HFFc6 (cell line): ENCODE measurements at regions not wholly inside any gene's neighbourhood (a gene's known extent, or its start where the extent isn't known, plus 50 kb on each side); places are given as distances from the start of the nearest gene placed in this dataset.

ENCODE experiments used
- DNase-seq: peaks from one replicate; pipeline ENCODE4 v3.0.0-alpha.2; 2018
- H3K27ac Mint-ChIP-seq: 2 replicates; pipeline ENCODE4 v1.8.0; 2020; ENCODE audit warnings: mild to moderate bottlenecking, mixed read lengths
- H3K27me3 Mint-ChIP-seq: 2 replicates; pipeline ENCODE4 v1.8.0; 2021; ENCODE audit warnings: mild to moderate bottlenecking, moderate library complexity, mixed read lengths; ENCODE audit not compliant: insufficient read depth
- H3K36me3 Mint-ChIP-seq: 2 replicates; pipeline ENCODE4 v1.8.0; 2021; ENCODE audit warnings: low read depth, mixed read lengths
- H3K4me1 Mint-ChIP-seq: 2 replicates; pipeline ENCODE4 v1.8.0; 2020; ENCODE audit warnings: low read depth, mixed read lengths
- H3K4me3 Mint-ChIP-seq: 2 replicates; pipeline ENCODE4 v1.8.0; 2020; ENCODE audit warnings: mild to moderate bottlenecking, moderate library complexity, mixed read lengths
- H3K9me3 Mint-ChIP-seq: 2 replicates; pipeline ENCODE4 v1.8.0; 2020; ENCODE audit warnings: mild to moderate bottlenecking, mixed read lengths
- TF ChIP-seq, protein P1 (sequence below): fragments of 200-600 bp; sonication (generic); IDR thresholded peaks from 2 replicates; pipeline ENCODE4 v1.5.0; 2021; ENCODE audit warnings: antibody characterized with exemption, mild to moderate bottlenecking

- TF ChIP-seq, protein P1, sequence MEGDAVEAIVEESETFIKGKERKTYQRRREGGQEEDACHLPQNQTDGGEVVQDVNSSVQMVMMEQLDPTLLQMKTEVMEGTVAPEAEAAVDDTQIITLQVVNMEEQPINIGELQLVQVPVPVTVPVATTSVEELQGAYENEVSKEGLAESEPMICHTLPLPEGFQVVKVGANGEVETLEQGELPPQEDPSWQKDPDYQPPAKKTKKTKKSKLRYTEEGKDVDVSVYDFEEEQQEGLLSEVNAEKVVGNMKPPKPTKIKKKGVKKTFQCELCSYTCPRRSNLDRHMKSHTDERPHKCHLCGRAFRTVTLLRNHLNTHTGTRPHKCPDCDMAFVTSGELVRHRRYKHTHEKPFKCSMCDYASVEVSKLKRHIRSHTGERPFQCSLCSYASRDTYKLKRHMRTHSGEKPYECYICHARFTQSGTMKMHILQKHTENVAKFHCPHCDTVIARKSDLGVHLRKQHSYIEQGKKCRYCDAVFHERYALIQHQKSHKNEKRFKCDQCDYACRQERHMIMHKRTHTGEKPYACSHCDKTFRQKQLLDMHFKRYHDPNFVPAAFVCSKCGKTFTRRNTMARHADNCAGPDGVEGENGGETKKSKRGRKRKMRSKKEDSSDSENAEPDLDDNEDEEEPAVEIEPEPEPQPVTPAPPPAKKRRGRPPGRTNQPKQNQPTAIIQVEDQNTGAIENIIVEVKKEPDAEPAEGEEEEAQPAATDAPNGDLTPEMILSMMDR: no peak
- H3K4me3 Mint-ChIP-seq: no peak overlapping the region
- no peaks in the 10 kb centered on the region for H3K27me3 Mint-ChIP-seq
- H3K4me1 Mint-ChIP-seq: no peaks in the 10 kb centered on the region
- no peak for DNase-seq
- no peak overlapping the region for H3K27ac Mint-ChIP-seq
- H3K9me3 Mint-ChIP-seq: no peaks in the 10 kb centered on the region
- no peaks in the 10 kb centered on the region for H3K36me3 Mint-ChIP-seq
Measured at GRCh38 chrX:96569034-96569433, 115.6 kb upstream of the DIAPH2 start.

GRCh38 chrX:96575011-96575410 lies 109.6 kb upstream of the DIAPH2 start:
- no peaks in the 10 kb centered on the region for H3K4me1 Mint-ChIP-seq
- H3K4me3 Mint-ChIP-seq: no peak overlapping the region
- H3K27ac Mint-ChIP-seq: no peak overlapping the region
- H3K36me3 Mint-ChIP-seq: no peaks in the 10 kb centered on the region
- no peak for DNase-seq
- H3K9me3 Mint-ChIP-seq: no peaks in the 10 kb centered on the region
- TF ChIP-seq, protein P1: no peak
- H3K27me3 Mint-ChIP-seq: no peaks in the 10 kb centered on the region; the same call in 1 of the 2 replicates

- Mint-ChIP-seq H3K27me3 (no peaks in the 10 kb centered on the region; the same call in 1 of the 2 replicates), H3K27ac (no peak overlapping the region), H3K4me1 (no peaks in the 10 kb centered on the region), H3K4me3 (no peak overlapping the region), H3K36me3 (no peaks in the 10 kb centered on the region), H3K9me3 (no peaks in the 10 kb centered on the region)
- TF ChIP-seq, protein P1: no peak
- DNase-seq: no peak
Measured at GRCh38 chrX:96576368-96576767, 108.3 kb upstream of the DIAPH2 start.

GRCh38 chrX:96578781-96579180 lies 105.9 kb upstream of the DIAPH2 start:
- Mint-ChIP-seq H3K4me1 (no peaks in the 10 kb centered on the region), H3K4me3 (no peak overlapping the region), H3K27me3 (no peaks in the 10 kb centered on the region; the same call in 1 of the 2 replicates), H3K27ac (no peak overlapping the region), H3K9me3 (no peaks in the 10 kb centered on the region), H3K36me3 (no peaks in the 10 kb centered on the region)
- TF ChIP-seq, protein P1: no peak
- DNase-seq: no peak

GRCh38 chrX:96579252-96579651 lies 105.4 kb upstream of the DIAPH2 start:
- TF ChIP-seq, protein P1: no peak
- DNase-seq: no peak

GRCh38 chrX:96590403-96590802 lies 94.2 kb upstream of the DIAPH2 start:
- no peaks in the 10 kb centered on the region for H3K4me1 Mint-ChIP-seq

More at GRCh38 chrX:96579252-96579651, 105.4 kb upstream of the DIAPH2 start:
- H3K4me1 Mint-ChIP-seq: no peaks in the 10 kb centered on the region
- no peaks in the 10 kb centered on the region for H3K9me3 Mint-ChIP-seq
- H3K27me3 Mint-ChIP-seq: no peaks in the 10 kb centered on the region; the same call in 1 of the 2 replicates
- no peaks in the 10 kb centered on the region for H3K36me3 Mint-ChIP-seq
- no peak overlapping the region for H3K27ac Mint-ChIP-seq
- H3K4me3 Mint-ChIP-seq: no peak overlapping the region

More at GRCh38 chrX:96590403-96590802, 94.2 kb upstream of the DIAPH2 start:
- Mint-ChIP-seq H3K36me3 (no peaks in the 10 kb centered on the region), H3K27ac (no peak overlapping the region), H3K27me3 (peaks cover 2% of the 10 kb centered on the region; the same call in 1 of the 2 replicates), H3K4me3 (no peak overlapping the region), H3K9me3 (no peaks in the 10 kb centered on the region)
- DNase-seq: no peak
- TF ChIP-seq, protein P1: no peak
